DMS 273 (cell line): ENCODE measurements at regions not wholly inside any gene's neighbourhood (a gene's known extent, or its start where the extent isn't known, plus 50 kb on each side); places are given as distances from the start of the nearest gene placed in this dataset.

Experiments
- DNase-seq: peaks from one replicate; lab custom pipeline; 2025; ENCODE audit not compliant: unreplicated experiment; lab: John Stamatoyannopoulos, UW

DNA sequence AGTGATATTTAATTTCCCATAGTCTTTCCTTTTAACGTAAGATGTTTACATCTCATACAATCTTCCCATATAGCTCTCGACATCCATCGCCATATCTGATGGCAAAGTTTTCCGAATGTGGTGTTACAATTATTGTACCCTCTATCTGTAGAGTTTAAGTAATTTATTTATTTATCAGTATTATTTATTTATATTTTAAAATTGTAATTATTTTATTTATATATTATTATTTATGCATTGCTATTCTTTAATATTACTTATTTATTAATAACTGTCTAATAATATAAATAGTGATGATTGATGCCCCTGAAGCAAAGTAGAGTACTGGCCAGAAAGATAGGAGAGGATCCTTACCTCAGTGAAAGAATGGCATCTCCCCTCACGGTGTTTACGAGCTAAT lies 812.9 kb downstream of the VGLL3 start:
- no peak for DNase-seq

DNA sequence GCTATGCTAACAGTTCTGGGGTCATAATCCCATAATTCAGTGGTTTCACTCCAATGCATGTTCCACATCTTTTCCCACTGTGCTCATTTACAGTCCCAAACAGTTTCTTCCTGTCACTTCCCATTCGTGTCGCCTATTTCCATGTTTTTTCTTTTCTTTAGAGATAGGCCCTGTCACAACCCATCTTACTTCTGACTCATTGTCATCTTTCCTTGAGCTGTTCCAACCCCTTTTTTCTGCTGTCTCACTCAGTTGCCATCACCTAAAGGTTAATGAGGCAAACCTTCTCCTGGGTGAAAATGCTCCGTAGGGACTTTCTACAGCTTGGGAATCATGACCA lies 814.5 kb downstream of the VGLL3 start:
- DNase-seq, result no peak

DNA sequence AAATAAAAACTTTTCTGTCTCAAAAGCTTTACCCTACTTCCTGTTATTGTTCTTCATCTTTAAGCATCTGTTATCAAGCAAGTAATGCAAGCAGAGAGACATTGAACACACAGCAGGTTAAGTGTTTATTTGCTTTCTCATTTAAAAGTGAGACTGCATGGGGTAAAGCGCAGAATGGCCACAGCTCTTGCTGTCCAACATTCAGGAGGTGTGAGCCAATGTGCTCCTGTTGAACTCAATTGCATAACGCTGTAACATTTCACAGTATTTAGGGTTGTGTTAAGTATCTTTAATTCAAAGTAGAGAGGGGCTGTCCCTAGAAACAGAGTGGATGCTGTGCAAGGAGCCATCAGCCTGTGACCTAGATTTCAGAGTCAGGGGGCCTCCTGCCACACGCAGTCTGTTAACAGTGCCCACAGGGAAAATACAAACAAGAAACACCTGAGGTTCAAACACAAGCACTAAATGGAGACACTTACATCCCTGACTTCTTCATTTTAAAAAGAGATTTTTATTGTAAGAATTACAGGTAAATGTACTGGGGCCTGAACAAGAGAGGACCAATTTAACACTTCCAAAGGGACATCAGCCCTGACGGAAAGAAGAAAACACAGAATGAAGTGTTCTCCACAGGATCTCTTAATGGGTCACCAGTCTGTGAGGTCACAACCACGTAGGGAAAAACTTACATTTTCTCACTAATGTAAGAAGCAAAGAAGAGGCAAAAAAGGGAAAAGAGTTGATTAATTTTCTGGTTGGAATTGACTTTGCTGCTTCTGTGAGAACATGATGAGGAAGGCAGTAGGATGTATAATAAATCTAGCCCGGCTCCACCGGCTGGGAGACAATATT lies 815.1 kb downstream of the VGLL3 start:
- DNase-seq, result no peak

DNA sequence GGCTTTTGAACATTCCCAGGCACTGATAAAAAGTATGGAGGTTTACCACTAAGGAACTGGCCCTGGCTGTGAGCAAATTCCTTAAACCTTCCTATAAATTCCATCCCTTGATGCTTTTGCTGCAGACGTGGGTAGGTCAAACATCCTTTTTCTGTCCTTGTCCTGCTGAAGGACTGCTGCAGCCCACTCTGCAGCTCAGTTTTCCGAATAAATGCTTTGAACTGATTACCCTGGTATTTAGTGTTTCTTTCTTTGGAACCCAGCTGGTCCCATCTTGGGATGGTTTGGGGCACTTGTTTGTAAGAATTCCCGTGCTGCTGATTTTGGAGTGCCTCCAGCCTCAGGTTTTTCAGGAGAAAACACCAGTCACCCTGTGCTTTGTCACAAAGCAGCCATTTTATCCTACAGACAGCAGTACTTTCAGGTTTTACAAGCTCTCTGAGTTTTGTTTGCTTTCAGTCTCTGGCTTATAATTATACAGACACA lies 815.9 kb downstream of the VGLL3 start:
- no peak for DNase-seq

DNA sequence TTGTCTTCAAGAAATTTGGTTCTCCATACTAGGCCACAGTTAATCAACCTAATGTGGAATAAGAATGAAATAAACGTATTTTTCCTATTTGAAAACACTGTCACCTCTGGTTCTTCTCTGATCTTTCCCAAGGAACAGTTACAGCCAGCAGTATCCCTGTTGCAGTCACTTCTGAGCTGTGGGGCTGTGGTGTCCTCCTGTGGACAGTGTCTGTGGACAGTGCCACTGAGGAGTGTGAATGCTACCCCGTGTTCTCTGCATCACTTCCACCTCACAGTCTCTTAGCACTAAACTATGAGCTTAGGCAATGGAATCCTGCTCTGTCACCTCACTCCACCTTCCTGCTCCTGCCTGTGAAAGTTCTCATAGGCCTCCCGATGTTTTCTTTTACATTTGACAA lies 817.5 kb downstream of the VGLL3 start:
- no peak for DNase-seq

DNA sequence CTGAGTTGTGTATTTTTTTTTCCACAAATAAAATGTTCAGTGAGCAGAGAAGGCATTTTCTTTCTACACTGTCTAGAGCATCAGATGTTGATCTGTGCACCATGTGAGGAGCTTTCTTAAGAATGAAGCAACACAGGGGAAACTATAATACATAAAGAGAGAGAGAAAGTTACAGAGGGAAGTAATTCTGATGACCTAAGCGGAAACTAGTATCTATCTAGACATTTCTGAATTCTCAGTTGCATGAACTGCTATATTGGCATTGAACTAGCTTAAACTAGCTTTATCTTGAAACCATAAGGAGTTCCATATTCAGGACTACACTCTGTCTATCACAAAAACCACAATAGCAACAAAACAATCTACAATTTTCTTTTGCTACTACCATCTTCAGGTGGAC lies 822.4 kb downstream of the VGLL3 start:
- no peak for DNase-seq

DNA sequence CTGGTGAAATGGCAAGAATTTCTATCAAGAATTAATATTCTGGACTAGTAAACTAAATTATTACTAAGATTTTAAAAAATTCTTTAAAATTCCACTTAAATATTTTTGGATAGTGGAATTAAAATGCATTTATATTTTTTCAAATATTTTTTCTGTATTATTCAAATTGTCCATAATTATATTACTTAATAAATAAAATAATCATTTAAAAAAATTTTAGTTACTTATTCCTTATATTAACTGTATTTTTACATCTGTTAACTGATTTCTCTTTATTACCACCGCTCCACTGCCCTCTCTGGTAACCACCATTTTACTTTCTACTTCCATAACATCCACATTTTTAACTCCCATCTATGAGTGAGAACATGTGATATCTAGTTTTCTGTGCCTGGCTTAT lies 828.4 kb downstream of the VGLL3 start:
- no peak for DNase-seq

DNA sequence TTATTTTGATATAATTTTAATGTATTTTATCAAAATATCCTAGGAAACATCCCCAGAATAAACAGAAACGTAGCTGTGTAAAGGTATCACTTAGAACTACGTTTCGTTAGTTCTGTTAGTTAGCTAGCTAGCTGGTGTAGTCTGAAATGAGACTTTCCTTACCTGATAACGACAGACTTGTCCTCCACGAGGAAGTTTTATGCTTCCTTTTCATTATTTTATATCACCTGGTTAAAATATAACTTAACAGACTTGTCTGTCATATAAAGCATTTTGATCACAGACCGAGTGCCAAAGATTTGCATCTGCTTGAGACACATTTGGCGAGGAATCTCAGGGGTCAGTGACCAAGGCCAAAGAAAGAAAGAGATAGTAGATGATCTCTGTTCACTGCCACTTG lies 829.5 kb downstream of the VGLL3 start:
- DNase-seq, result no peak

DNA sequence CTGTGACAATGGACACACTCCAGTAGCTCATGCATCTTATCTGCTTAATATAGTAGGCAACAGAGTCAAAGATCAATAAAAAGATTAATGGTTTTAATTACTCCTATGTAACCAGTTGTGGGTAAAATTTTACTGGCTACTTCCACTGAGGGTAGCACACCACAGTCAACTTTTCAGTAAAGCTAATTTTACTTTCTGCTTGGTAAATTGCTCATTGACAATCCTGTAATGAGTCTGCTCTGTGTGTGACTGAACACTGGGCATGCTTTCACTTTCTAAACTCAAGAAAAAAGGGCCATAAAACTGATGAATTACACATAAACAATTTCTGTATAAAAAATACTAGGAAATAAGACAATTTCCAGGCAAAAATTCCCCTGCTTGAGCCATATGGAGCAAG lies 838.3 kb downstream of the VGLL3 start:
- no peak for DNase-seq

DNA sequence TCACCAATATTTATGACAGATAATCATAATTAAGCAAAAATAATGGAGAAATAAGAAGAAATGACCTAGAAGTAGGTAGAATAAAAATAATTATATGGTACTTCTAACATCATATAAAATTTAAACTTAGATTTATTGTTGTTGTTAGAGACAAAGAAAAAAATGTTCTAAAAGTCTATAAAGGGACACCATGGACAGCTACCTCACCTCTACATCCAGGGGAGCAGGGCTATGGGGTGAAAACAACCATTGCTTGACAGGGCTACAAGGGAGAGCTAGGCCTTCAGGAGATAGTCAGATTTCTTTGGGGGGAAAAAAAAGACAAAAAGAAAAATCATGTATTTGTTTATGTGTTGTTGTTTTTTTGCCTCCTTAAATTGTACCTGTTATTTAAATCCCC lies 841.9 kb downstream of the VGLL3 start:
- no peak for DNase-seq

DNA sequence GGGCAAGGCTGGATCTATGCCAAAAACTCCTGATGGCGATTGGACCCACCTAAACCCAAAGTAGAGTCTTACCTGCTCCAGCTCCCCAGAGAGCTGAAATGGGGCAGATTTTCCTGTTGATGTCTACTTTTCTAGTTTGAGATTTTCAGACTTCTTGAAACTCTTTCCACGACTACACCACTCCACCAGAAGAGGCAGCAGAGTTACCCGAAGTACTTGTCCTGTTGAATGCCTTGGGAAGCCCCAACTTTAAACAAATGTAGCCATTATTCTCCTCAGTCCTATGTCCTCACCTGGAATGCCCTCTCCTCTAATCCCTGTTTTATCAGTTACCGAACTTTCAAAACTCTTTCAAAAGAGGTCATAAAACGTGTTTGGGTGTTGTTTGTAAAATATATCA lies 843.8 kb downstream of the VGLL3 start:
- DNase-seq, result peak; percentile 0

DNA sequence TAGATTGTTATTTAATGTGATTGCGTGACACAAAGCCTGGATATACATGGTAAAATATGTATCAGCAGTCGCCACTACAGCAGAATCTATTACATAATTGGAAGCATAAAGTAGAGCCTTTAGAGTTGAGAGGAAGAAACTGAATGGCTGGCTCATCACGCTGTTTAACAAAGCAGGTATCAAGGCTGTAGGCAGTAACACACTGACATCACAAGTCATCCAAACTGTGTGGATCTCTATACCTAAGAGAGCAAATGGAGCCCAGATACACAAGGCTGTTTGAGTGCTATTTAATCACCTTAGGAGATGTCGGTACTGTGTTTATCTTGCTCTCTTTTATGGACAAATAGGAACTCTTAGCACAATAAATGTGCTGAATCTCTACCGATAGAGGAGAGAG lies 864.4 kb downstream of the VGLL3 start:
- no peak for DNase-seq
